ENCODE measurements at regions not wholly inside any gene's neighbourhood (a gene's known extent, or its start where the extent isn't known, plus 50 kb on each side); places are given as distances from the start of the nearest gene placed in this dataset.
"Not testable (repeated sequence)": the region's sequence is repeated elsewhere in the genome, so short reads cannot be mapped to it uniquely, and the experiment has no call there.

DNA sequence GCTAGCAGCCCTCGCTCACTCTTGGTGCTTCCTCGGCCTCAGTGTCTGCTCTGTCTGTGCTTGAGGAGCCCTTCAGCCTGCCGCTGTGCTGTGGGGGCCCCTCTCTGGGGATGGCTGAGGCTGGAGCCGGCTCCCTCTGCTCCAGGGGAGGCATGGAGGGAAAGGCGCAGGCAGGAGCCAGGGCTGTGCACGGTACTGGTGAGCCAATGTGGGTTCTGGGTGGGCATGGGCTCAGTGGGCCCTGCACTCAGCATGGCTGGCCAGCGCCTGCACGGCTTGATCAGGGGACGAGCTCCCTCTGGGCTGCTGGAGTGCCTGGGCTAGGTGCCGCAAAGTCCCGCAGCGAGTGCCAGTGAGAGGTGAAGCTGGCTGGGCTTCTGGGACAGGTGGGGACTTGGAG is 260.0 kb downstream of the SI start:
- Mint-ChIP-seq H3K27me3 (ENCODE audit: low read depth in 3 of 3) (peaks cover 0 to 3% (median 0%) of the 10 kb centered on the region in 3 donors), H3K27ac (no peak overlapping the region), H3K4me3 (no peak overlapping the region), H3K4me1 (no peaks in the 10 kb centered on the region), H3K36me3 (peaks cover 0 to 3% (median 0%) of the 10 kb centered on the region in 3 donors), H3K9me3 (peaks cover 6 to 31% (median 23%) of the 10 kb centered on the region in 6 donors)
- DNase-seq, result no peak

DNA sequence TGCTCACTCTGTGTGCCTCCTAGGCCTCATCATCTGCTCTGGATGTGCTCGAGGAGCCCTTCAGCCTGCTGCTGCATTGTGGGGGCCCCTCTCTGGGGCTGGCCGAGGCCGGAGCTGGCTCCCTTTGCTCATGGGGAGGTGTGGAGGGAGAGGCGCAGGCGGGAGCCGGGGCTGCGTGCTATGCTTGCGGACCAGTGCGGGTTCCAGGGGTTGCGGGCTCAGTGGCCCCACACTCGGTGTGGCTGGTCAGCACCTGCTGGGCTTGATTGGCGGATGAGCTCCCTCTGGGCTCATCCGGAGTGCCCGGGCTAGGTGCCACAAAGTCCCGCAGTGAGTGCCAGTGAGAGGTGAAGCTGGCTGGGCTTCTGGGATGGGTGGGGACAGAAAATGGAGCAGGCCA is 264.2 kb downstream of the SI start:
- DNase-seq, result no peak
- Mint-ChIP-seq H3K4me3 (no peak overlapping the region), H3K27me3 (ENCODE audit: low read depth in 3 of 3) (no peaks in the 10 kb centered on the region), H3K4me1 (no peaks in the 10 kb centered on the region), H3K9me3 (peaks cover 7 to 37% (median 23%) of the 10 kb centered on the region in 6 donors), H3K36me3 (no peaks in the 10 kb centered on the region), H3K27ac (no peak overlapping the region)

DNA sequence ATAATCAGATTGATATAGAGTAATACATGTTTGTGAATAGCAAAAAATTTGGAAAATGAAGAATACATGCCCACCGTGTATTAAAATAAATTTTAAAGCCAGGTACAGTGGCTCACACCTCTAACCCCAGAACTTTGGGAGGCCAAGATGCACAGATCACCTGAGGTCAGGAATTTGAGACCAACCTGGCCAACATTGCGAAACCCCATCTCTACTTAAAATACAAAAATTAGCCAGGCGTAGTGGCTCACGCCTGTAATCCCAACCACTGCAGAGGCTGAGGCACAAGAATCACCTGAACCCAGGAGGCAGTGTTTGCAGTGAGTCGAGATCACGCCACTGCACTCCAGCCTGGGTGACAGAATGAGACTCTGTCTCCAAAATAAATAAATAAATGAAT is 266.3 kb downstream of the SI start:
- Mint-ChIP-seq H3K9me3 (peaks cover 7 to 31% (median 21%) of the 10 kb centered on the region in 6 donors), H3K27me3 (ENCODE audit: low read depth in 3 of 3) (no peaks in the 10 kb centered on the region), H3K27ac (no peak overlapping the region), H3K4me3 (no peak overlapping the region), H3K36me3 (no peaks in the 10 kb centered on the region), H3K4me1 (no peaks in the 10 kb centered on the region)
- no peak for DNase-seq

DNA sequence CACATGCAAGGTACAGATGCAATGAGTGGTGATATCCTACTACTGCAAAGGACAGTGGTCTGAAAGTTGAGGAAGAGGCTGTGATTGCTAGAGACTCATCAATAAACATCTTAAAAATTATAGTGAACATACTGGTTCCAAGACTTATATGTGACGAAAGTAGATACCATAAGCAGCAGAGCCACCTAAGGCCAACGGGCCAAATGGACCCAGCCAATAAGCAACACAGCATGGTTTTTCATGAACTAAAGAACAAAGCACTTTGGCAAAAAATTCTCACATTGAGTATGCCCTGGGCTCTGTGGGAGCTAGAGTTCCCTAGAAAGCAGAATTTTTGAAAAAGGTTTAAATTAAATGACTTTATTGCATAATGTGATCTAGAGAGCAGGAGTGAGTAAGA is 272.1 kb downstream of the SI start:
- Mint-ChIP-seq H3K4me3 (no peak overlapping the region), H3K4me1 (no peaks in the 10 kb centered on the region), H3K9me3 (peaks cover 12 to 42% (median 23%) of the 10 kb centered on the region in 6 donors), H3K27ac (no peak overlapping the region), H3K36me3 (no peaks in the 10 kb centered on the region), H3K27me3 (ENCODE audit: low read depth in 3 of 3) (peaks cover 0 to 2% (median 1%) of the 10 kb centered on the region in 3 donors)
- no peak for DNase-seq

DNA sequence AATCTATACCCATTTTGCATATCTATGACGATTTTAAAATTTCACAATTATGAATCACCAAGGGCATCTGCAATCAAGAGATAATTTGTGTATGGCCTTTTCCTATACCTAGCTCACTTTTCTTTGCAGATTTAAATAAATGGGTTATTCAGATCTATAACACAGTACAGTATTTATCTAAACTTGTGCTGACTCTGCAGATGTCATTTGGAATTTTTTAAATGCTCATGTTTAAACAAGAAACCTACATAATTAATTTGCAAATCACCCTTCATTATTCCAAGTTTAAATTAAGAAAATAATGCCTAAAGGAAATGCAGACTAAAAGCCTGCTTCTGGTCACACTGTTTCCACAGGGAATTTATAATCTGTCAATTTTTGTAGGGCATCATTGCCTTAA is 284.2 kb downstream of the SI start:
- Mint-ChIP-seq H3K27ac (no peak overlapping the region), H3K9me3 (peaks cover 14 to 38% (median 25%) of the 10 kb centered on the region in 6 donors)

DNA sequence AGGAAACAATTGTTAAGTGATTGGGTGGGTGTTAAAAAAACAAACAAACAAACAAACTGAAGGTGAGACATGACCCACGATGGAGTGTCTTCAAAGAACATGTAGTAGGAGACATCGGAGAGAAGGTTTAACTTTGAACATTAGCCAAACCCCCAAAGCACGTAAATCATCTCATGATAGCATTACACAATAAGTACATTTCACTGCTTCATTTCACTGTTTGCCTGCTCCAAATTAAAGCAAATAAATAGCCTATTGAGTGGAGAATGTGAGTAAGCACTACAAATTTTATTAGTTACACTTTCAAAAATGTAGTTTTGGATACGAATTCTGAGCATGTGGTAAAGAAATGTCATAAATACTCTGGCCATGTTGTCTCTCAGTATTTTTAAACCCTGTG is 287.0 kb downstream of the SI start:
- peaks cover 14 to 35% (median 24%) of the 10 kb centered on the region in 6 donors for H3K9me3 Mint-ChIP-seq
- no peaks in the 10 kb centered on the region for H3K36me3 Mint-ChIP-seq
- DNase-seq, result no peak
- no peak overlapping the region for H3K4me3 Mint-ChIP-seq
- H3K27ac Mint-ChIP-seq, result no peak overlapping the region
- H3K4me1 Mint-ChIP-seq, result no peaks in the 10 kb centered on the region
- no peaks in the 10 kb centered on the region for H3K27me3 Mint-ChIP-seq (ENCODE audit: low read depth in 3 of 3)

More for the DNA sequence above, 284.2 kb downstream of the SI start:
- no peaks in the 10 kb centered on the region for H3K4me1 Mint-ChIP-seq
- H3K4me3 Mint-ChIP-seq, result no peak overlapping the region
- DNase-seq, result no peak
- H3K27me3 Mint-ChIP-seq (ENCODE audit: low read depth in 3 of 3), result no peaks in the 10 kb centered on the region
- H3K36me3 Mint-ChIP-seq, result no peaks in the 10 kb centered on the region

DNA sequence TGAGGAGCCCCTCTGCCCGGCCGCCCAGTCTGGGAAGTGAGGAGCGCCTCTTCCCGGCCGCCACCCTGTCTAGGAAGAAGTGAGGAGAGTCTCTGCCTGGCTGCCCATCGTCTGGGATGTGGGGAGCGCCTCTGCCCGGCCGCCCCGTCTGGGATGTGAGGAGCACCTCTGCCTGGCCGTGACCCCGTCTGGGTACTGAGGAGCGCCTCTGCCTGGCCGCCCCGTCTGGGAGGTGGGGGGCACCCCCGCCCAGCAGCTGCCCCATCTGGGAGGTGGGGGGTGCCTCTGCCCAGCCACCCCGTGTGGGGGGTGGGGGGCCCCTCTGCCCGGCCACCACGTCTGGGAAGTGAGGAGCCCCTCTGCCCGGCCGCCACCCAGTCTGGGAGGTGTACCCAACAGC is 293.9 kb downstream of the SI start:
- not testable (repeated sequence) for DNase-seq; H3K4me1 Mint-ChIP-seq; H3K27me3 Mint-ChIP-seq (ENCODE audit: low read depth in 3 of 3); H3K27ac Mint-ChIP-seq; H3K4me3 Mint-ChIP-seq; H3K36me3 Mint-ChIP-seq
- H3K9me3 Mint-ChIP-seq, result peaks cover 6 to 24% (median 19%) of the 10 kb centered on the region in 6 donors

DNA sequence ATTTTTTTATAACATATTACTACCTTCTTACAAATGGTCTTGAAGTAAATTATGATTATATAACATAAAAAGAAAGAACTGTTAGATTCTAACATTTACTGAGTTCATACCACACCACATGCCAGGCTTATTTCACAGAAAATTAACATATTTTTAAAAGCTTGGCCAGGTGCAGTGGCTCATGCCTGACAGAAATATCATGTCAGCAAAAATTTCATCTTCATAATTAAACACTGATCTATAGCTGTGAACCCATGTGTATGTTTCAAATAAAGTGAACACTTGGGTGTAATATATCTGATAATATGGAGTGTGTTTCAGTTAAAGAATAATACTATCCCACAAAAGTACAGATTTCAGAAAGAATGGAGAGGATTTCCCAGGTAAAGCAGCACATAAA is 296.5 kb downstream of the SI start:
- Mint-ChIP-seq H3K9me3 (peaks cover 5 to 31% (median 20%) of the 10 kb centered on the region in 6 donors), H3K27me3 (ENCODE audit: low read depth in 3 of 3) (peaks cover 0 to 2% (median 1%) of the 10 kb centered on the region in 3 donors), H3K4me3 (no peak overlapping the region), H3K4me1 (no peaks in the 10 kb centered on the region), H3K27ac (no peak overlapping the region), H3K36me3 (no peaks in the 10 kb centered on the region)
- no peak for DNase-seq

DNA sequence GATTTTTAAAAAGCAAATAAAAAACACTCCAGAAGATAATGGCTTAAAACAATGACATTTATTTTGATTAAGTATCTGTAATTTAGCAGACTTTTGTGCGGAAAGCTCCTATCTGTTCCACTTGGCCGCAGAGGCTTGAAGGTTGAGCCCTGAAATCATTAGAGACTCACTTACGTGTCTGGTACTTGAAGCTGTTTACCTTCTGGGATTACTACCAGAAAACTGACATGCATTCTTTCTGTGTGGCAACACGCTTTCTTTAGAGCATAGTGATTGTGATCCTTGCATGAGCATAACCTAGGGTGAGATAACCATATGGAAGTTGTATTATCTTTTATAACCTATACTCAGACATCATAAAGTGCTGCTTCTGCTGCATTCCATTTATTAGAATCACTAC is 298.5 kb downstream of the SI start:
- no peak for DNase-seq
- Mint-ChIP-seq H3K27me3 (ENCODE audit: low read depth in 3 of 3) (peaks cover 0 to 1% (median 0%) of the 10 kb centered on the region in 3 donors), H3K4me3 (no peak overlapping the region), H3K4me1 (no peaks in the 10 kb centered on the region), H3K27ac (no peak overlapping the region), H3K36me3 (no peaks in the 10 kb centered on the region), H3K9me3 (peaks cover 5 to 32% (median 16%) of the 10 kb centered on the region in 6 donors)

DNA sequence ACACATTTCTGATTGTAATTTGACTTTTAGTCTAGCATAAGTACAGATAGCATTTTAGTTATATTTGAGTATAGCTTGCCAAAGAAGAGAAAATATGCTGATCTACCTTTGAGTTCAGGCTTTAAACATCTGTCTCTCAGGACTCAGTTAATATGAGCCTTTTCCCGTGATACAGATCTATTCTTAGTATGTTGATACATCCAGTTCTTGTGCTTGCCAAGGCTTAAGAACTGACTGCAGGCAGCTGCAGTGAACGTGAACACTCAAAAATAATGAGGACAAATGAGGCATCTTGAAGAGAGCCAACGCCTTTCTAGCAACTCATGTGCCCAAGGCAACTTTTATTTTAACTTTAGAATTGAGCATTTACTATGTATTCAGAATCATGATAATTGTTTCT is 325.5 kb downstream of the SI start:
- Mint-ChIP-seq H3K27me3 (ENCODE audit: low read depth in 3 of 3) (no peaks in the 10 kb centered on the region), H3K27ac (no peak overlapping the region), H3K4me1 (no peaks in the 10 kb centered on the region), H3K4me3 (no peak overlapping the region), H3K9me3 (peaks cover 0 to 35% (median 14%) of the 10 kb centered on the region in 6 donors), H3K36me3 (no peaks in the 10 kb centered on the region)
- DNase-seq, result no peak

DNA sequence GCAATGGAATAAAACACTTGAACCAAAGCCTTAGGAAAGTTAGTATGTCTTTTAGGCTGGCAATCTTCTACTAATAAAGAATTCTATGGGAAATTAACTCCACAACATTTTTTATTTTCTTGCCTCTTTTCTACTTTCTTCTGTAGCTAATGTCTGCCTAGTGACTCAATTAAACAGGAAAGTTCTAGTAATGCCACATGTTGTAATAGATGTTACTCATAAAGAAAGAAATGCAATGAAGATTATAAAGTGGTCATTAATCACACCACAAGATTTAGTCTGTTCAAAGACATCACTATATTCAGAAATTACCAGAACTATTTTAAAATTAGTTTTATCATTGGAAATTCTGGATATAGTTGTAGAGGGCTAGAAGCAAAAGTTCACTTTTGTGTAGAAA is 329.7 kb downstream of the SI start:
- Mint-ChIP-seq H3K4me3 (no peak overlapping the region), H3K36me3 (no peaks in the 10 kb centered on the region), H3K4me1 (no peaks in the 10 kb centered on the region), H3K27me3 (ENCODE audit: low read depth in 3 of 3) (peaks cover 0 to 2% (median 0%) of the 10 kb centered on the region in 3 donors), H3K9me3 (peaks cover 7 to 45% (median 22%) of the 10 kb centered on the region in 6 donors), H3K27ac (no peak overlapping the region)
- DNase-seq, result no peak

DNA sequence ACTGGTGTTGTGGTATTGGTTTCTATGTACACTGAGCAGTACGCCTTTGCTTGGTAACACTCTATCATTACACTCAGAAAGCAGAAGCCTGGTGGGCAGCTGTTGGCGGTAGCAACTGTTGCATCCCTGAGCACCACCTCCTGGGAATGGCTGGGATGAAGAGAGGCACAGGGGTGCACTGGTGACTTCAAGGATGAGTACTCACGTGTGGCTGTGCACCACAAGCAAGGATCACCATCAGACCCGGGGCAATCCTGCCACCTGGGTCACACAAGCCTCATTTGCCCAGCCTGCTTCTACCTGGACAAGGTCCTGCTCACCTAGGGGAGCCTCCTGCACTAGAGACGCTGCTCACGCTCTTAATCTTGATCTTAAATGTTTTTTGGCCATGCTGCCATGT is 336.4 kb downstream of the SI start:
- peaks cover 0 to 2% (median 1%) of the 10 kb centered on the region in 3 donors for H3K27me3 Mint-ChIP-seq (ENCODE audit: low read depth in 3 of 3)
- no peak overlapping the region for H3K4me3 Mint-ChIP-seq
- H3K27ac Mint-ChIP-seq, result no peak overlapping the region

DNA sequence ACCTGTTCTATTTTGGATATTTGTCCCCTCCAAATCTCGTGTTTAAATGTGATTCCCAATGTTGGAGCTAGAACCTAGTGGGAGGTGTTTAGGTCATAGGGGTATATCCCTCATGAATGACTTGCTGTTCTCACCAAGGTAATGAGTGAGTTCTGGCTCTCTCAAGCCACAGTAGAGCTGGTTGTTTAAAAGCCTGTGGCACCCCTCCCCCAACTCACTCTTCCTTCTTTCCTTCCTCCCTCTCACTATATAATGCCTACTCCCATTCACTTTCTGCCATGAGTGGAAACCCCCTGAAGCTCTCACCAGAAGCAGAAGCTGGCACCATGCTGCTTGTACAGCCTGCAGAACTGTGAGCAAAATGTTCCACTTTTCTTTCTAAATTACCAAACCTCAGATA is 341.1 kb downstream of the SI start:
- no peak overlapping the region for H3K27ac Mint-ChIP-seq
- H3K9me3 Mint-ChIP-seq, result peaks cover 7 to 57% (median 34%) of the 10 kb centered on the region in 6 donors
- H3K36me3 Mint-ChIP-seq, result no peaks in the 10 kb centered on the region
- no peak overlapping the region for H3K4me3 Mint-ChIP-seq
- no peak for DNase-seq
- peaks cover 0 to 3% (median 0%) of the 10 kb centered on the region in 3 donors for H3K27me3 Mint-ChIP-seq (ENCODE audit: low read depth in 3 of 3)
- H3K4me1 Mint-ChIP-seq, result no peaks in the 10 kb centered on the region

More for the DNA sequence above, 336.4 kb downstream of the SI start:
- Mint-ChIP-seq H3K36me3 (no peaks in the 10 kb centered on the region), H3K4me1 (no peaks in the 10 kb centered on the region), H3K9me3 (peaks cover 14 to 66% (median 30%) of the 10 kb centered on the region in 6 donors)
- DNase-seq, result no peak

DNA sequence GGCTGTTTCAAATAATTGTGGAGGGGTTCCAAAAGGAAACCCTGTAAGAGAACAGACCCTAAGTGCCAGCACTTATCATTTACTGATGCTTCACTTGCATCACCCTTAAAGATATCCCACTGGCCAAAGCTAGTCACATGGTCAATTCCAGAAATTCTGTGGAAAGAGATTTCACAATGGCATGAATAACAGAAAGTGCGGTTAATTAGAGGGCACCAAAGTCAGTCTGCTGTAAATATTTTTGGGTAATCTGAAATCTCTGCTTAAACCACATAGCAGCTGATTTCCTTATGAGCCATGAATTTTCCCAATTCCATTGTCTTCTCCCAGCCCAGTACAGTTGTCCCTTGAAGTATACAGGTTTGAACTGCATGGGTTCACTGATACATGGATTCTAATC is 346.1 kb downstream of the SI start:
- H3K4me3 Mint-ChIP-seq, result no peak overlapping the region
- H3K27me3 Mint-ChIP-seq (ENCODE audit: low read depth in 3 of 3), result peaks cover 0 to 1% (median 0%) of the 10 kb centered on the region in 3 donors
- no peak for DNase-seq
- no peaks in the 10 kb centered on the region for H3K4me1 Mint-ChIP-seq
- H3K9me3 Mint-ChIP-seq, result peaks cover 0 to 21% (median 14%) of the 10 kb centered on the region in 6 donors
- H3K27ac Mint-ChIP-seq, result no peak overlapping the region
- H3K36me3 Mint-ChIP-seq, result no peaks in the 10 kb centered on the region

DNA sequence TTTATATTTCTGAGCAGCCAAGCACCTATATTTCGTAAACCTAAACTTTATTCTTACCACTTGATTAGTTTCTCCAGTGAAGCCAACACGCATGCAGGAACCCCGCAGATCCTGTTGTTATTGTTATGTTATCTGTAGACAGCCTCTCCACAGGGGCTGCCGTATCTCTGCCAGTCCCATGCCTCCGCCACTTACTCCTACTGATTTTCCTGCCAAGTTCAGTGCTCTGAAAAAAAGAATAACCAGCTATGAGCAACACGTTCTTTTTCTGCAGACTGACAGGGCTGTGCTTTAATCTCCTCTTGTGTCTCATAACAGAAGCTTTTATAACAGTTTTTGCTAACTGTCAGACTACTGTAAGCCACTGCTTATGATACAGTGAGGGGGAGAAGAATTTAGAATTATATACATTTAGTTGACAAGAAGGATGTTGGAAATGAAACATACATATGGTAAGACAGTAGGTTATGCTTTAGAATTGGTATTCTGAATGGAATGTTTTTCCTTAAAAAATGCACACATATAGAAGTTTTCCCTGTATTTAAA is 347.4 kb downstream of the SI start:
- Mint-ChIP-seq H3K4me1 (no peaks in the 10 kb centered on the region), H3K4me3 (no peak overlapping the region), H3K27me3 (ENCODE audit: low read depth in 3 of 3) (no peaks in the 10 kb centered on the region), H3K9me3 (peaks cover 0 to 19% (median 9%) of the 10 kb centered on the region in 6 donors), H3K36me3 (no peaks in the 10 kb centered on the region), H3K27ac (no peak overlapping the region)
- DNase-seq, result no peak
